Erythroblast (primary cell): ENCODE measurements at regions not wholly inside any gene's neighbourhood (a gene's known extent, or its start where the extent isn't known, plus 50 kb on each side); places are given as distances from the start of the nearest gene placed in this dataset.

ENCODE experiments used
- GATA1 ChIP-seq: IDR thresholded peaks from 2 replicates; pipeline ENCODE4 v1.6.1; 2011; ENCODE audit warnings: low read depth, mild to moderate bottlenecking, control low read depth, low read length, moderate library complexity
- POLR2A ChIP-seq: IDR thresholded peaks from 2 replicates; pipeline ENCODE4 v1.6.1; 2011; ENCODE audit warnings: mild to moderate bottlenecking, low read length

GRCh38 chr3:164144824-164145223 lies 933.5 kb downstream of the SI start:
- TF ChIP-seq POLR2A (no peak), GATA1 (no peak)
